Panc1 (cell line): ENCODE measurements at regions not wholly inside any gene's neighbourhood (a gene's known extent, or its start where the extent isn't known, plus 50 kb on each side); places are given as distances from the start of the nearest gene placed in this dataset.
"Not testable (repeated sequence)": the region's sequence is repeated elsewhere in the genome, so short reads cannot be mapped to it uniquely, and the experiment has no call there.

ENCODE experiments used
- ATAC-seq: fragments of 200-7000 bp; cut with Tn5 transposase; 2 replicates; pipeline ENCODE4 v1.9.1; 2020; ENCODE audit warnings: mild to moderate bottlenecking, moderate library complexity
- BruUV-seq: library from RNA; stranded (reverse); fragments of 400-500 nt; replicated peaks from 2 replicates; lab custom pipeline; 2021; lab: Mats Ljungman, UMichigan
- CTCF ChIA-PET: fragments of 300-600 bp; sonication (Branson Sonifier 250); formaldehyde crosslinking; loops from one replicate; lab custom pipeline; 2022; ENCODE audit warnings: antibody characterized with exemption; lab: Charles Lee
- POLR2A ChIA-PET: fragments of 300-600 bp; sonication (Branson Sonifier 250); formaldehyde crosslinking; loops from one replicate; lab custom pipeline; 2022; ENCODE audit warnings: antibody characterized with exemption; lab: Charles Lee
- DNase-seq: peaks from one replicate; pipeline ENCODE4 v3.0.0-alpha.2; 2010; ENCODE audit warnings: low read depth, low spot score
- H3K27ac ChIP-seq: 2 replicates; pipeline ENCODE4 v1.5.1; 2011; ENCODE audit warnings: mild to moderate bottlenecking, low read length, inconsistent platforms
- H3K27me3 ChIP-seq: fragments of 200-500 bp; sonication (Bioruptor generic); 2 replicates; pipeline ENCODE4 v1.6.0; 2014; ENCODE audit warnings: low read length, inconsistent platforms; ENCODE audit not compliant: control insufficient read depth, insufficient read depth
- H3K36me3 ChIP-seq: fragments of 200-500 bp; sonication (Bioruptor generic); 2 replicates; pipeline ENCODE4 v1.5.1; 2014; ENCODE audit warnings: inconsistent platforms, mild to moderate bottlenecking, low read length, moderate library complexity; ENCODE audit not compliant: control insufficient read depth, insufficient read depth
- H3K4me1 ChIP-seq: 2 replicates; pipeline ENCODE4 v1.5.1; 2011; ENCODE audit warnings: inconsistent platforms, mild to moderate bottlenecking, low read length, moderate library complexity; ENCODE audit not compliant: control insufficient read depth, insufficient read depth
- H3K4me3 ChIP-seq, 2 experiments: 2 replicates each; pipeline ENCODE4 v1.5.1; 2011 to 2012; ENCODE audit warnings: low read depth in 2 of 2, low read length in 2 of 2, mild to moderate bottlenecking in 2 of 2, inconsistent platforms in 1 of 2, moderate library complexity in 1 of 2
- H3K9me3 ChIP-seq: fragments of 200-500 bp; sonication (Bioruptor generic); 2 replicates; pipeline ENCODE4 v1.5.1; 2014; ENCODE audit warnings: low read depth, mild to moderate bottlenecking, inconsistent platforms, low read length, moderate library complexity; ENCODE audit not compliant: control insufficient read depth, insufficient read depth
- POLR2AphosphoS5 ChIP-seq: IDR thresholded peaks from 2 replicates; pipeline ENCODE4 v1.6.1; 2012; ENCODE audit warnings: mild to moderate bottlenecking, low read depth, low read length, moderate library complexity
- SIN3A ChIP-seq: IDR thresholded peaks from 2 replicates; pipeline ENCODE4 v1.6.1; 2012; ENCODE audit warnings: low read depth, mild to moderate bottlenecking, low read length, moderate library complexity, borderline replicate concordance; ENCODE audit not compliant: insufficient read depth
- TCF7L2 ChIP-seq: IDR thresholded peaks from 2 replicates; pipeline ENCODE4 v1.6.1; 2011; ENCODE audit warnings: mild to moderate bottlenecking, low read depth, low read length, inconsistent platforms
- in situ Hi-C: cut with HindIII; loops from 2 replicates; pipeline ENCODE4 v1.10.0; 2016; ENCODE audit warnings: low sequenced_read_pairs, low pct_unique_long_range_greater_than_20kb
- intact Hi-C: fragments of 100-400 bp; cut with micrococcal nuclease; formaldehyde crosslinking; loops from one replicate; pipeline ENCODE4 v1.10.0; 2022; ENCODE audit not compliant: unreplicated experiment
- TF ChIP-seq, protein P1 (sequence below): fragments of 450-650 bp; IDR thresholded peaks from 2 replicates; pipeline ENCODE4 v1.5.1; 2017; ENCODE audit warnings: mild to moderate bottlenecking
- TF ChIP-seq, protein P2 (sequence below), 2 experiments: IDR thresholded peaks; 2 replicates each; pipeline ENCODE4 v1.6.1; 2011 to 2012; ENCODE audit warnings: low read depth in 2 of 2, control low read depth in 1 of 2, low read length in 1 of 2, mild to moderate bottlenecking in 1 of 2, moderate library complexity in 1 of 2; ENCODE audit not compliant: insufficient read depth in 1 of 2

- ChIA-PET CTCF (no interaction called here), POLR2A (no interaction called here)
- DNase-seq: no peak
- intact Hi-C loops: no loop called here
- Histone ChIP-seq H3K27ac (no peak overlapping the region), H3K27me3 (no peaks in the 10 kb centered on the region), H3K36me3 (no peaks in the 10 kb centered on the region), H3K4me1 (no peaks in the 10 kb centered on the region), H3K9me3 (no peaks in the 10 kb centered on the region), H3K4me3 (no peak overlapping the region)
- TF ChIP-seq, protein P1, sequence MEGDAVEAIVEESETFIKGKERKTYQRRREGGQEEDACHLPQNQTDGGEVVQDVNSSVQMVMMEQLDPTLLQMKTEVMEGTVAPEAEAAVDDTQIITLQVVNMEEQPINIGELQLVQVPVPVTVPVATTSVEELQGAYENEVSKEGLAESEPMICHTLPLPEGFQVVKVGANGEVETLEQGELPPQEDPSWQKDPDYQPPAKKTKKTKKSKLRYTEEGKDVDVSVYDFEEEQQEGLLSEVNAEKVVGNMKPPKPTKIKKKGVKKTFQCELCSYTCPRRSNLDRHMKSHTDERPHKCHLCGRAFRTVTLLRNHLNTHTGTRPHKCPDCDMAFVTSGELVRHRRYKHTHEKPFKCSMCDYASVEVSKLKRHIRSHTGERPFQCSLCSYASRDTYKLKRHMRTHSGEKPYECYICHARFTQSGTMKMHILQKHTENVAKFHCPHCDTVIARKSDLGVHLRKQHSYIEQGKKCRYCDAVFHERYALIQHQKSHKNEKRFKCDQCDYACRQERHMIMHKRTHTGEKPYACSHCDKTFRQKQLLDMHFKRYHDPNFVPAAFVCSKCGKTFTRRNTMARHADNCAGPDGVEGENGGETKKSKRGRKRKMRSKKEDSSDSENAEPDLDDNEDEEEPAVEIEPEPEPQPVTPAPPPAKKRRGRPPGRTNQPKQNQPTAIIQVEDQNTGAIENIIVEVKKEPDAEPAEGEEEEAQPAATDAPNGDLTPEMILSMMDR: no peak
- TF ChIP-seq TCF7L2: no peak
- no peak for TF ChIP-seq POLR2AphosphoS5
- TF ChIP-seq, protein P2, sequence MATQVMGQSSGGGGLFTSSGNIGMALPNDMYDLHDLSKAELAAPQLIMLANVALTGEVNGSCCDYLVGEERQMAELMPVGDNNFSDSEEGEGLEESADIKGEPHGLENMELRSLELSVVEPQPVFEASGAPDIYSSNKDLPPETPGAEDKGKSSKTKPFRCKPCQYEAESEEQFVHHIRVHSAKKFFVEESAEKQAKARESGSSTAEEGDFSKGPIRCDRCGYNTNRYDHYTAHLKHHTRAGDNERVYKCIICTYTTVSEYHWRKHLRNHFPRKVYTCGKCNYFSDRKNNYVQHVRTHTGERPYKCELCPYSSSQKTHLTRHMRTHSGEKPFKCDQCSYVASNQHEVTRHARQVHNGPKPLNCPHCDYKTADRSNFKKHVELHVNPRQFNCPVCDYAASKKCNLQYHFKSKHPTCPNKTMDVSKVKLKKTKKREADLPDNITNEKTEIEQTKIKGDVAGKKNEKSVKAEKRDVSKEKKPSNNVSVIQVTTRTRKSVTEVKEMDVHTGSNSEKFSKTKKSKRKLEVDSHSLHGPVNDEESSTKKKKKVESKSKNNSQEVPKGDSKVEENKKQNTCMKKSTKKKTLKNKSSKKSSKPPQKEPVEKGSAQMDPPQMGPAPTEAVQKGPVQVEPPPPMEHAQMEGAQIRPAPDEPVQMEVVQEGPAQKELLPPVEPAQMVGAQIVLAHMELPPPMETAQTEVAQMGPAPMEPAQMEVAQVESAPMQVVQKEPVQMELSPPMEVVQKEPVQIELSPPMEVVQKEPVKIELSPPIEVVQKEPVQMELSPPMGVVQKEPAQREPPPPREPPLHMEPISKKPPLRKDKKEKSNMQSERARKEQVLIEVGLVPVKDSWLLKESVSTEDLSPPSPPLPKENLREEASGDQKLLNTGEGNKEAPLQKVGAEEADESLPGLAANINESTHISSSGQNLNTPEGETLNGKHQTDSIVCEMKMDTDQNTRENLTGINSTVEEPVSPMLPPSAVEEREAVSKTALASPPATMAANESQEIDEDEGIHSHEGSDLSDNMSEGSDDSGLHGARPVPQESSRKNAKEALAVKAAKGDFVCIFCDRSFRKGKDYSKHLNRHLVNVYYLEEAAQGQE (IDR thresholded peaks at IDR 0.05; ENCODE audit: insufficient read depth in 1 of 2, low read depth in 2 of 2, low read length in 1 of 2): no peak
- no peak for TF ChIP-seq SIN3A
- no TSS peak for BruUV-seq
- in situ Hi-C loops: no loop called here
- no peak for ATAC-seq
These were observed 596.0 kb upstream of the TPK1 start for GRCh38 chr7:145431834-145432233.

GRCh38 chr7:145418481-145418880, 582.6 kb upstream of the TPK1 start:
- DNase-seq, in situ Hi-C loops, H3K27ac ChIP-seq, H3K9me3 ChIP-seq, BruUV-seq, CTCF ChIA-PET, H3K4me1 ChIP-seq, H3K4me3 ChIP-seq, H3K36me3 ChIP-seq, intact Hi-C loops, ATAC-seq, POLR2A ChIA-PET, H3K27me3 ChIP-seq: not testable (repeated sequence)

DNA sequence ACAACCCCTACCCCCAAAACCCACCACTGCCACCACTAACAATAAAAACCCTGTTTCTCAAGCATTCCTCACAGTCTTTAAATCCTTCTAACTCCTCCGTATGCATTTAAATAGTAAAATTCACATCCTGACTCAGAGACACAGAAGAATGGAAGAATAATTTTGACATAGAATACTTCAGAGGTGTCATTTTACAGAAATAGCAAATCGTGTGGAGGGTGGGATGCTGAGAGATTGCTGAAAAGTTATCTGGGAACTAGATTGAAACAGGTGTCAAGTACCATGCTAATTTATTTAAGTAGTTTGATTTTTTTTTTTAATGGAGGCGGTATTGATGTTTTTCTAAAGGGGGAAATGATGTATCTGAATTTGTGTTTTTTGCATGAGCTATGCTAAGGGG, 575.2 kb upstream of the TPK1 start:
- POLR2A ChIA-PET: no interaction called here
- no peak overlapping the region for H3K27ac ChIP-seq
- DNase-seq: no peak
- intact Hi-C loops (no loop called here), in situ Hi-C loops (no loop called here)
- no peaks in the 10 kb centered on the region for H3K9me3 ChIP-seq
- CTCF ChIA-PET: no interaction called here
- H3K36me3 ChIP-seq: no peaks in the 10 kb centered on the region
- no peak overlapping the region for H3K4me3 ChIP-seq
- TF ChIP-seq, protein P1: no peak
- no peak for TF ChIP-seq SIN3A
- TF ChIP-seq POLR2AphosphoS5: no peak
- no peak for TF ChIP-seq TCF7L2
- TF ChIP-seq, protein P2 (IDR thresholded peaks at IDR 0.05; ENCODE audit: insufficient read depth in 1 of 2, low read depth in 2 of 2, low read length in 1 of 2): no peak
- ATAC-seq: no peak
- H3K27me3 ChIP-seq: no peaks in the 10 kb centered on the region
- H3K4me1 ChIP-seq: no peaks in the 10 kb centered on the region
- no TSS peak for BruUV-seq
